Activated CD4-positive, alpha-beta T cell treated with anti-CD3 and anti-CD28 coated beads, Interleukin-2, amount 10 ng/mL, durations not matched to agents 24 days and 14 days (primary cell): ENCODE measurements at regions not wholly inside any gene's neighbourhood (a gene's known extent, or its start where the extent isn't known, plus 50 kb on each side); places are given as distances from the start of the nearest gene placed in this dataset.

ENCODE experiments used
- DNase-seq: peaks from one replicate; pipeline ENCODE4 v3.0.0; 2022
- H3K27ac Mint-ChIP-seq: one replicate; pipeline ENCODE4 v1.8.0; 2022; ENCODE audit warnings: mild to moderate bottlenecking, mixed read lengths
- H3K27me3 Mint-ChIP-seq: one replicate; pipeline ENCODE4 v1.8.0; 2022; ENCODE audit warnings: mixed read lengths
- H3K36me3 Mint-ChIP-seq: one replicate; pipeline ENCODE4 v1.8.0; 2022; ENCODE audit warnings: low read depth, mild to moderate bottlenecking, mixed read lengths
- H3K4me1 Mint-ChIP-seq: one replicate; pipeline ENCODE4 v1.8.0; 2021; ENCODE audit warnings: mixed read lengths
- H3K4me3 Mint-ChIP-seq: one replicate; pipeline ENCODE4 v1.8.0; 2022; ENCODE audit warnings: mild to moderate bottlenecking, moderate library complexity, mixed read lengths
- H3K9me3 Mint-ChIP-seq: one replicate; pipeline ENCODE4 v1.8.0; 2021; ENCODE audit warnings: mixed read lengths
- intact Hi-C: fragments of 100-400 bp; cut with micrococcal nuclease; formaldehyde crosslinking; loops from one replicate; pipeline ENCODE4 v1.15.1; 2023

- no peaks in the 10 kb centered on the region for H3K4me1 Mint-ChIP-seq
- no peaks in the 10 kb centered on the region for H3K9me3 Mint-ChIP-seq
- DNase-seq: no peak
- no peak overlapping the region for H3K27ac Mint-ChIP-seq
- peaks cover 23% of the 10 kb centered on the region for H3K27me3 Mint-ChIP-seq
- intact Hi-C loops: no loop called here
- H3K4me3 Mint-ChIP-seq: no peak overlapping the region
- no peaks in the 10 kb centered on the region for H3K36me3 Mint-ChIP-seq
Measured at GRCh38 chrX:13933352-13933751, 96.3 kb downstream of the GEMIN8 start.

- Mint-ChIP-seq H3K27me3 (peaks cover 19% of the 10 kb centered on the region), H3K4me1 (no peaks in the 10 kb centered on the region), H3K4me3 (no peak overlapping the region), H3K9me3 (no peaks in the 10 kb centered on the region), H3K27ac (no peak overlapping the region), H3K36me3 (no peaks in the 10 kb centered on the region)
- intact Hi-C loops: no loop called here
- no peak for DNase-seq
Measured at GRCh38 chrX:13932416-13932815, 97.3 kb downstream of the GEMIN8 start.

GRCh38 chrX:13927175-13927574 lies 102.5 kb downstream of the GEMIN8 start:
- intact Hi-C loops: no loop called here
- no peaks in the 10 kb centered on the region for H3K4me1 Mint-ChIP-seq

GRCh38 chrX:13923845-13924244 lies 105.8 kb downstream of the GEMIN8 start:
- Mint-ChIP-seq H3K27me3 (no peaks in the 10 kb centered on the region), H3K27ac (no peak overlapping the region)
- intact Hi-C loops: no loop called here

More at GRCh38 chrX:13927175-13927574, 102.5 kb downstream of the GEMIN8 start:
- no peak for DNase-seq
- no peak overlapping the region for H3K27ac Mint-ChIP-seq
- H3K4me3 Mint-ChIP-seq: no peak overlapping the region
- H3K36me3 Mint-ChIP-seq: no peaks in the 10 kb centered on the region
- no peaks in the 10 kb centered on the region for H3K9me3 Mint-ChIP-seq
- peaks cover 4% of the 10 kb centered on the region for H3K27me3 Mint-ChIP-seq

GRCh38 chrX:13923289-13923688 lies 106.4 kb upstream of the GPM6B start:
- Mint-ChIP-seq H3K4me1 (no peaks in the 10 kb centered on the region), H3K9me3 (no peaks in the 10 kb centered on the region), H3K27me3 (no peaks in the 10 kb centered on the region), H3K36me3 (no peaks in the 10 kb centered on the region), H3K27ac (no peak overlapping the region), H3K4me3 (no peak overlapping the region)
- intact Hi-C loops: no loop called here
- no peak for DNase-seq

More at GRCh38 chrX:13923845-13924244, 105.8 kb downstream of the GEMIN8 start:
- Mint-ChIP-seq H3K4me1 (no peaks in the 10 kb centered on the region), H3K9me3 (no peaks in the 10 kb centered on the region), H3K36me3 (no peaks in the 10 kb centered on the region), H3K4me3 (no peak overlapping the region)
- no peak for DNase-seq

- no peak overlapping the region for H3K4me3 Mint-ChIP-seq
- H3K36me3 Mint-ChIP-seq: no peaks in the 10 kb centered on the region
- intact Hi-C loops: no loop called here
- H3K27me3 Mint-ChIP-seq: no peaks in the 10 kb centered on the region
- no peak overlapping the region for H3K27ac Mint-ChIP-seq
- no peak for DNase-seq
- no peaks in the 10 kb centered on the region for H3K4me1 Mint-ChIP-seq
- H3K9me3 Mint-ChIP-seq: no peaks in the 10 kb centered on the region
Measured at GRCh38 chrX:13917507-13917906, 100.6 kb upstream of the GPM6B start.

GRCh38 chrX:13911586-13911985 lies 94.7 kb upstream of the GPM6B start:
- no peak overlapping the region for H3K27ac Mint-ChIP-seq
- DNase-seq: no peak
- no peaks in the 10 kb centered on the region for H3K36me3 Mint-ChIP-seq
- H3K4me1 Mint-ChIP-seq: no peaks in the 10 kb centered on the region
- intact Hi-C loops: no loop called here
- H3K9me3 Mint-ChIP-seq: no peaks in the 10 kb centered on the region
- H3K4me3 Mint-ChIP-seq: no peak overlapping the region
- peaks cover 3% of the 10 kb centered on the region for H3K27me3 Mint-ChIP-seq

- H3K36me3 Mint-ChIP-seq: no peaks in the 10 kb centered on the region
- intact Hi-C loops: no loop called here
- H3K9me3 Mint-ChIP-seq: no peaks in the 10 kb centered on the region
Measured at GRCh38 chrX:13906093-13906492, 89.2 kb upstream of the GPM6B start.

GRCh38 chrX:13903405-13903804 lies 86.5 kb upstream of the GPM6B start:
- no peaks in the 10 kb centered on the region for H3K36me3 Mint-ChIP-seq
- intact Hi-C loops: no loop called here
- H3K9me3 Mint-ChIP-seq: no peaks in the 10 kb centered on the region
- H3K27me3 Mint-ChIP-seq: peaks cover 3% of the 10 kb centered on the region
- H3K27ac Mint-ChIP-seq: no peak overlapping the region
- H3K4me1 Mint-ChIP-seq: no peaks in the 10 kb centered on the region
- no peak overlapping the region for H3K4me3 Mint-ChIP-seq
- no peak for DNase-seq

More at GRCh38 chrX:13906093-13906492, 89.2 kb upstream of the GPM6B start:
- no peaks in the 10 kb centered on the region for H3K4me1 Mint-ChIP-seq
- DNase-seq: no peak
- peaks cover 3% of the 10 kb centered on the region for H3K27me3 Mint-ChIP-seq
- H3K4me3 Mint-ChIP-seq: no peak overlapping the region
- H3K27ac Mint-ChIP-seq: no peak overlapping the region

GRCh38 chrX:13902406-13902805 lies 85.5 kb upstream of the GPM6B start:
- Mint-ChIP-seq H3K36me3 (no peaks in the 10 kb centered on the region), H3K27ac (no peak overlapping the region), H3K9me3 (no peaks in the 10 kb centered on the region), H3K27me3 (peaks cover 3% of the 10 kb centered on the region), H3K4me1 (no peaks in the 10 kb centered on the region), H3K4me3 (no peak overlapping the region)
- intact Hi-C loops: no loop called here
- no peak for DNase-seq

- intact Hi-C loops: no loop called here
- H3K9me3 Mint-ChIP-seq: no peaks in the 10 kb centered on the region
- H3K27me3 Mint-ChIP-seq: no peaks in the 10 kb centered on the region
- no peaks in the 10 kb centered on the region for H3K36me3 Mint-ChIP-seq
- H3K27ac Mint-ChIP-seq: no peak overlapping the region
- no peak for DNase-seq
- H3K4me3 Mint-ChIP-seq: no peak overlapping the region
- no peaks in the 10 kb centered on the region for H3K4me1 Mint-ChIP-seq
Measured at GRCh38 chrX:13901354-13901753, 84.5 kb upstream of the GPM6B start.

GRCh38 chrX:13900351-13900750 lies 83.5 kb upstream of the GPM6B start:
- no peaks in the 10 kb centered on the region for H3K4me1 Mint-ChIP-seq
- no peaks in the 10 kb centered on the region for H3K9me3 Mint-ChIP-seq
- H3K27me3 Mint-ChIP-seq: no peaks in the 10 kb centered on the region
- no peak overlapping the region for H3K4me3 Mint-ChIP-seq
- DNase-seq: no peak
- intact Hi-C loops: no loop called here
- no peak overlapping the region for H3K27ac Mint-ChIP-seq
- no peaks in the 10 kb centered on the region for H3K36me3 Mint-ChIP-seq

- no peak for DNase-seq
- no peaks in the 10 kb centered on the region for H3K27me3 Mint-ChIP-seq
- no peaks in the 10 kb centered on the region for H3K4me1 Mint-ChIP-seq
- H3K36me3 Mint-ChIP-seq: no peaks in the 10 kb centered on the region
- H3K27ac Mint-ChIP-seq: no peak overlapping the region
- H3K4me3 Mint-ChIP-seq: no peak overlapping the region
- H3K9me3 Mint-ChIP-seq: no peaks in the 10 kb centered on the region
- intact Hi-C loops: no loop called here
Measured at GRCh38 chrX:13899607-13900006, 82.7 kb upstream of the GPM6B start.

GRCh38 chrX:13898603-13899002 lies 81.7 kb upstream of the GPM6B start:
- Mint-ChIP-seq H3K36me3 (no peaks in the 10 kb centered on the region), H3K4me1 (no peaks in the 10 kb centered on the region), H3K4me3 (no peak overlapping the region), H3K27ac (no peak overlapping the region), H3K9me3 (no peaks in the 10 kb centered on the region), H3K27me3 (no peaks in the 10 kb centered on the region)
- DNase-seq: no peak
- intact Hi-C loops: loop anchor here (1.0 kb wide), 1 partner anchor 134 kb away; no protein-coding TSS in a partner anchor

GRCh38 chrX:13898083-13898482 lies 81.2 kb upstream of the GPM6B start:
- Mint-ChIP-seq H3K36me3 (no peaks in the 10 kb centered on the region), H3K4me1 (no peaks in the 10 kb centered on the region), H3K9me3 (no peaks in the 10 kb centered on the region), H3K4me3 (no peak overlapping the region), H3K27ac (no peak overlapping the region), H3K27me3 (no peaks in the 10 kb centered on the region)
- intact Hi-C loops: loop anchor here (1.0 kb wide), 1 partner anchor 134 kb away; no protein-coding TSS in a partner anchor
- no peak for DNase-seq
